Common myeloid progenitor, CD34-positive (primary cell): ENCODE measurements at regions not wholly inside any gene's neighbourhood (a gene's known extent, or its start where the extent isn't known, plus 50 kb on each side); places are given as distances from the start of the nearest gene placed in this dataset.
"Not testable (repeated sequence)": the region's sequence is repeated elsewhere in the genome, so short reads cannot be mapped to it uniquely, and the experiment has no call there.

ENCODE experiments used
- CTCF ChIA-PET: fragments of 350-600 bp; sonication (Branson Sonifier 250); formaldehyde crosslinking; loops from one replicate; lab custom pipeline; 2021; ENCODE audit warnings: antibody characterized with exemption; lab: Charles Lee
- POLR2A ChIA-PET: fragments of 350-600 bp; sonication (Branson Sonifier 250); formaldehyde crosslinking; loops from one replicate; lab custom pipeline; 2021; ENCODE audit warnings: antibody characterized with exemption; lab: Charles Lee
- DNase-seq, 3 donors: peaks; one replicate each; pipeline versions ENCODE4 v3.0.0 to v3.0.0-alpha.2; 2013
- H3K27ac ChIP-seq, 2 experiments: 1 replicate in 1 of 2; 2 replicates in 1 of 2; pipeline ENCODE4 v1.7.0; 2013; ENCODE audit warnings: inconsistent platforms in 2 of 2, low read length in 2 of 2, mild to moderate bottlenecking in 2 of 2, low read depth in 1 of 2, moderate library complexity in 1 of 2; ENCODE audit not compliant: severe bottlenecking in 2 of 2, insufficient read depth in 1 of 2, poor library complexity in 1 of 2
- H3K27me3 ChIP-seq, 5 experiments: replicated peaks in 2 of 5; 1 replicate in 3 of 5; 2 replicates in 2 of 5; pipeline versions ENCODE4 v1.6.1 to v1.7.0; 2013; ENCODE audit warnings: low read length in 4 of 5, mild to moderate bottlenecking in 2 of 5, moderate library complexity in 2 of 5, inconsistent platforms in 1 of 5; ENCODE audit not compliant: insufficient read depth in 5 of 5, control insufficient read depth in 4 of 5
- H3K36me3 ChIP-seq, 4 experiments: 1 replicate in 2 of 4; 2 replicates in 2 of 4; pipeline versions ENCODE4 v1.6.1 to v1.7.0; 2013; ENCODE audit warnings: low read length in 3 of 4, control low read depth in 1 of 4, mild to moderate bottlenecking in 1 of 4; ENCODE audit not compliant: control insufficient read depth in 4 of 4, insufficient read depth in 4 of 4
- H3K4me1 ChIP-seq, 4 experiments: 1 replicate in 3 of 4; 2 replicates in 1 of 4; pipeline versions ENCODE4 v1.6.1 to v1.7.1; 2013; ENCODE audit warnings: low read length in 3 of 4, mild to moderate bottlenecking in 3 of 4, control low read depth in 1 of 4, inconsistent platforms in 1 of 4, moderate library complexity in 1 of 4; ENCODE audit not compliant: control insufficient read depth in 4 of 4, insufficient read depth in 4 of 4; ENCODE audit errors: control extremely low read depth in 1 of 4
- H3K4me3 ChIP-seq, 7 experiments: 1 replicate in 4 of 7; 2 replicates in 3 of 7; pipeline versions ENCODE4 v1.5.1 to v1.7.0; 2013; ENCODE audit warnings: mild to moderate bottlenecking in 7 of 7, low read length in 6 of 7, moderate library complexity in 6 of 7, inconsistent platforms in 2 of 7, low read depth in 2 of 7, control low read depth in 1 of 7; ENCODE audit not compliant: insufficient read depth in 4 of 7, control insufficient read depth in 1 of 7; ENCODE audit errors: extremely low read depth in 1 of 7
- H3K9me3 ChIP-seq, 5 experiments: 1 replicate in 4 of 5; 2 replicates in 1 of 5; pipeline versions ENCODE4 v1.6.1 to v1.7.1; 2013; ENCODE audit warnings: low read length in 4 of 5, mild to moderate bottlenecking in 2 of 5, inconsistent platforms in 1 of 5, low read depth in 1 of 5, moderate library complexity in 1 of 5; ENCODE audit not compliant: control insufficient read depth in 4 of 5, insufficient read depth in 2 of 5; ENCODE audit errors: control extremely low read depth in 1 of 5
- WGBS: methylation state at CpG from one replicate; pipeline ENCODE4 v1.1.5; 2013; ENCODE audit not compliant: insufficient coverage; 5-methylcytosine and 5-hydroxymethylcytosine counted together

GRCh38 chrX:121863976-121864375 lies 816.6 kb downstream of the GLUD2 start:
- ChIA-PET CTCF (no interaction called here), POLR2A (no interaction called here)
- Histone ChIP-seq H3K9me3 (no peaks in the 10 kb centered on the region), H3K36me3 (no peaks in the 10 kb centered on the region), H3K27me3 (no peaks in the 10 kb centered on the region), H3K4me3 (no peak overlapping the region), H3K4me1 (no peaks in the 10 kb centered on the region), H3K27ac (no peak overlapping the region)
- WGBS, result 94% methylated on average over 3 of the region's 7 CpGs
- DNase-seq, result no peak

DNA sequence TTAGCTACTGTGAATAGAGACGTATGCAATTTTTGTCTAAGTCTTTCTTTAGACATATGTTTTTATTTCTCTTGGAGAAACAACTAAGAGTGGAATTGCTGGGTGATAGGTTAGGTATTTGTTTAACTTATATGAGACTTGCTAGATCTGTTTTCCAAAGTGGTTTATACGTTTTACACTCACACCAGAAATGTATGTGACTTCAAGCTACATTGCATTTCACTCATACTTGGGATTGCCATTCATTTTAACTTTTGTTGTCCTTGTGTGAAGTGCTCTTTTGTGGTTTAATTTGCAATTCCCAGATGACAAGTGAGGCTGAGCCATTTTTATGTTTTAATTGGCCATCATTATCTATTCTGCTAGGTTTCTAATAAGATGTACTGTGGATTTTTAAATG lies 817.2 kb downstream of the GLUD2 start:
- DNase-seq, result no peak
- no peaks in the 10 kb centered on the region for H3K27me3 ChIP-seq
- H3K4me3 ChIP-seq, result no peak overlapping the region
- WGBS, result no CpG with 5 or more reads among the region's 2 CpGs
- H3K4me1 ChIP-seq, result no peaks in the 10 kb centered on the region
- no peak overlapping the region for H3K27ac ChIP-seq
- ChIA-PET POLR2A (no interaction called here), CTCF (no interaction called here)
- no peaks in the 10 kb centered on the region for H3K9me3 ChIP-seq
- no peaks in the 10 kb centered on the region for H3K36me3 ChIP-seq

- Histone ChIP-seq H3K4me3 (no peak overlapping the region), H3K9me3 (no peaks in the 10 kb centered on the region), H3K36me3 (no peaks in the 10 kb centered on the region), H3K4me1 (no peaks in the 10 kb centered on the region), H3K27me3 (no peaks in the 10 kb centered on the region), H3K27ac (no peak overlapping the region)
- POLR2A ChIA-PET, result no interaction called here
- CTCF ChIA-PET, result no interaction called here
- 84% methylated on average over 17 of the region's 18 CpGs for whole genome bisulfite sequencing
- DNase-seq, result no peak
These were observed 822.6 kb downstream of the GLUD2 start for GRCh38 chrX:121869876-121870477.

- H3K27ac ChIP-seq, result no peak overlapping the region
- ChIA-PET POLR2A (no interaction called here), CTCF (no interaction called here)
- H3K4me1 ChIP-seq, result no peaks in the 10 kb centered on the region
- no peak for DNase-seq
- H3K27me3 ChIP-seq, result no peaks in the 10 kb centered on the region
- no peak overlapping the region for H3K4me3 ChIP-seq
- H3K36me3 ChIP-seq, result no peaks in the 10 kb centered on the region
- no peaks in the 10 kb centered on the region for H3K9me3 ChIP-seq
- WGBS, result 98% methylated on average over 6 of the region's 12 CpGs
These were observed 823.7 kb downstream of the GLUD2 start for GRCh38 chrX:121871122-121871521.

- H3K36me3 ChIP-seq, result no peaks in the 10 kb centered on the region
- DNase-seq, result no peak
- POLR2A ChIA-PET, result no interaction called here
- H3K4me3 ChIP-seq, result no peak overlapping the region
- H3K27ac ChIP-seq, result no peak overlapping the region
- H3K4me1 ChIP-seq, result no peaks in the 10 kb centered on the region
- H3K9me3 ChIP-seq, result no peaks in the 10 kb centered on the region
- no peaks in the 10 kb centered on the region for H3K27me3 ChIP-seq
- CTCF ChIA-PET, result no interaction called here
These were observed 828.9 kb downstream of the GLUD2 start for GRCh38 chrX:121876305-121876704.

DNA sequence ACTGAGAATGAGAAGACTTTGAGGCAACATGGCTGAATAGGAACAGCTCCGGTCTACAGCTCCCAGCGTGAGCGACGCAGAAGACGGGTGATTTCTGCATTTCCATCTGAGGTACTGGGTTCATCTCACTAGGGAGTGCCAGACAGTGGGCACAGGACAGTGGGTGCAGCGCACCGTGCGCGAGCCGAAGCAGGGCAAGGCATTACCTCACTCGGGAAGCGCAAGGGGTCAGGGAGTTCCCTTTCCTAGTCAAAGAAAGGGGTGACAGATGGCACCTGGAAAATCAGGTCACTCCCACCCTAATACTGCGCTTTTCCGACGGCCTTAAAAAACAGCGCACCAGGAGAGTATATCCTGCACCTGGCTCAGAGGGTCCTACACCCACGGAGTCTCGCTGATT lies 829.9 kb downstream of the GLUD2 start:
- CTCF ChIA-PET, H3K4me1 ChIP-seq, H3K27ac ChIP-seq, H3K9me3 ChIP-seq, DNase-seq, H3K27me3 ChIP-seq, H3K36me3 ChIP-seq, H3K4me3 ChIP-seq, POLR2A ChIA-PET: not testable (repeated sequence)
- 90% methylated on average over 2 of the region's 18 CpGs for WGBS

- H3K9me3 ChIP-seq, result no peaks in the 10 kb centered on the region
- DNase-seq, result no peak
- no peaks in the 10 kb centered on the region for H3K4me1 ChIP-seq
- ChIA-PET CTCF (no interaction called here), POLR2A (no interaction called here)
- H3K27me3 ChIP-seq, result no peaks in the 10 kb centered on the region
- no peak overlapping the region for H3K27ac ChIP-seq
- H3K36me3 ChIP-seq, result no peaks in the 10 kb centered on the region
- no peak overlapping the region for H3K4me3 ChIP-seq
- no CpG with 5 or more reads among the region's 2 CpGs for WGBS
These were observed 839.1 kb downstream of the GLUD2 start for GRCh38 chrX:121886557-121886956.
